ENCODE measurements at regions not wholly inside any gene's neighbourhood (a gene's known extent, or its start where the extent isn't known, plus 50 kb on each side); places are given as distances from the start of the nearest gene placed in this dataset.

GRCh38 chr13:34879851-34880250 lies 62.2 kb upstream of the NBEA start:
- no peak overlapping the region for H3K27ac Mint-ChIP-seq
- no peaks in the 10 kb centered on the region for H3K27me3 Mint-ChIP-seq
- no peak for ATAC-seq
- H3K4me3 Mint-ChIP-seq = no peak overlapping the region
- no peaks in the 10 kb centered on the region for H3K36me3 Mint-ChIP-seq
- peaks cover 17% of the 10 kb centered on the region for H3K9me3 Mint-ChIP-seq
- H3K4me1 Mint-ChIP-seq (ENCODE audit: low read depth in 2 of 2) = no peaks in the 10 kb centered on the region
- DNase-seq (ENCODE audit: low spot score) = no peak

GRCh38 chr13:34881494-34881893 lies 60.6 kb upstream of the NBEA start:
- H3K4me3 Mint-ChIP-seq = no peak overlapping the region
- H3K4me1 Mint-ChIP-seq (ENCODE audit: low read depth in 2 of 2) = no peaks in the 10 kb centered on the region
- no peaks in the 10 kb centered on the region for H3K27me3 Mint-ChIP-seq
- no peak overlapping the region for H3K27ac Mint-ChIP-seq
- H3K9me3 Mint-ChIP-seq = peaks cover 11% of the 10 kb centered on the region
- no peak for ATAC-seq
- DNase-seq (ENCODE audit: low spot score) = no peak
- no peaks in the 10 kb centered on the region for H3K36me3 Mint-ChIP-seq

- Mint-ChIP-seq H3K4me3 (no peak overlapping the region), H3K36me3 (no peaks in the 10 kb centered on the region), H3K9me3 (peaks cover 11% of the 10 kb centered on the region), H3K4me1 (ENCODE audit: low read depth in 2 of 2) (no peaks in the 10 kb centered on the region), H3K27me3 (no peaks in the 10 kb centered on the region), H3K27ac (no peak overlapping the region)
- no peak for DNase-seq (ENCODE audit: low spot score)
- no peak for ATAC-seq
Observed at GRCh38 chr13:34883396-34883795, 58.7 kb upstream of the NBEA start.

- Mint-ChIP-seq H3K9me3 (peaks cover 11% of the 10 kb centered on the region), H3K4me1 (ENCODE audit: low read depth in 2 of 2) (no peaks in the 10 kb centered on the region), H3K27ac (no peak overlapping the region), H3K36me3 (no peaks in the 10 kb centered on the region), H3K27me3 (no peaks in the 10 kb centered on the region), H3K4me3 (no peak overlapping the region)
- DNase-seq (ENCODE audit: low spot score) (no peak), ATAC-seq (no peak)
Observed at GRCh38 chr13:34884366-34884765, 57.7 kb upstream of the NBEA start.

GRCh38 chr13:34886121-34886875 lies 55.8 kb upstream of the NBEA start:
- no peaks in the 10 kb centered on the region for H3K36me3 Mint-ChIP-seq
- DNase-seq (ENCODE audit: low spot score) (no peak), ATAC-seq (no peak)
- H3K4me1 Mint-ChIP-seq (ENCODE audit: low read depth in 2 of 2) = no peaks in the 10 kb centered on the region
- H3K27me3 Mint-ChIP-seq = no peaks in the 10 kb centered on the region
- no peak overlapping the region for H3K27ac Mint-ChIP-seq
- H3K9me3 Mint-ChIP-seq = peaks cover 7% of the 10 kb centered on the region
- H3K4me3 Mint-ChIP-seq = no peak overlapping the region

GRCh38 chr13:34886987-34887386 lies 55.1 kb upstream of the NBEA start:
- no peak for DNase-seq (ENCODE audit: low spot score)
- Mint-ChIP-seq H3K9me3 (peaks cover 8% of the 10 kb centered on the region), H3K4me3 (no peak overlapping the region), H3K27ac (no peak overlapping the region), H3K36me3 (no peaks in the 10 kb centered on the region), H3K4me1 (ENCODE audit: low read depth in 2 of 2) (no peaks in the 10 kb centered on the region), H3K27me3 (no peaks in the 10 kb centered on the region)
- ATAC-seq = no peak
